HCT116 (cell line): ENCODE measurements at regions not wholly inside any gene's neighbourhood (a gene's known extent, or its start where the extent isn't known, plus 50 kb on each side); places are given as distances from the start of the nearest gene placed in this dataset.

ENCODE experiments used
- EZH2 ChIP-seq: fragments of 200-600 bp; sonication (generic); IDR thresholded peaks from 2 replicates; pipeline ENCODE4 v1.6.1; 2017; ENCODE audit warnings: antibody characterized with exemption, mixed run types
- POLR2AphosphoS5 ChIP-seq: IDR thresholded peaks from 2 replicates; pipeline ENCODE4 v1.6.1; 2011; ENCODE audit warnings: mild to moderate bottlenecking, low read depth, low read length, moderate library complexity
- REST ChIP-seq: IDR thresholded peaks from 2 replicates; pipeline ENCODE4 v1.6.1; 2012; ENCODE audit warnings: low read depth
- ZFX ChIP-seq: fragments of 450-650 bp; IDR thresholded peaks from 2 replicates; pipeline ENCODE4 v1.6.1; 2017
- TF ChIP-seq, protein P1 (sequence below), 3 experiments: fragments of 200-600 bp in 1 of 3; sonication (generic) in 1 of 3; IDR thresholded peaks in 2 of 3; conservative IDR thresholded peaks in 1 of 3; 2 replicates each; pipeline ENCODE4 v1.5.1; 2012 to 2017; ENCODE audit warnings: low read depth in 2 of 3, low read length in 2 of 3, antibody characterized with exemption in 1 of 3, borderline replicate concordance in 1 of 3, control low read depth in 1 of 3, mild to moderate bottlenecking in 1 of 3, mixed read lengths in 1 of 3, mixed run types in 1 of 3, moderate library complexity in 1 of 3; ENCODE audit not compliant: insufficient read depth in 1 of 3
- TF ChIP-seq, protein P2 (sequence below): IDR thresholded peaks from 2 replicates; pipeline ENCODE4 v1.6.1; 2012

- no peak for TF ChIP-seq EZH2
- TF ChIP-seq ZFX, result no peak
- TF ChIP-seq REST, result no peak
- TF ChIP-seq POLR2AphosphoS5, result no peak
- TF ChIP-seq, protein P1, sequence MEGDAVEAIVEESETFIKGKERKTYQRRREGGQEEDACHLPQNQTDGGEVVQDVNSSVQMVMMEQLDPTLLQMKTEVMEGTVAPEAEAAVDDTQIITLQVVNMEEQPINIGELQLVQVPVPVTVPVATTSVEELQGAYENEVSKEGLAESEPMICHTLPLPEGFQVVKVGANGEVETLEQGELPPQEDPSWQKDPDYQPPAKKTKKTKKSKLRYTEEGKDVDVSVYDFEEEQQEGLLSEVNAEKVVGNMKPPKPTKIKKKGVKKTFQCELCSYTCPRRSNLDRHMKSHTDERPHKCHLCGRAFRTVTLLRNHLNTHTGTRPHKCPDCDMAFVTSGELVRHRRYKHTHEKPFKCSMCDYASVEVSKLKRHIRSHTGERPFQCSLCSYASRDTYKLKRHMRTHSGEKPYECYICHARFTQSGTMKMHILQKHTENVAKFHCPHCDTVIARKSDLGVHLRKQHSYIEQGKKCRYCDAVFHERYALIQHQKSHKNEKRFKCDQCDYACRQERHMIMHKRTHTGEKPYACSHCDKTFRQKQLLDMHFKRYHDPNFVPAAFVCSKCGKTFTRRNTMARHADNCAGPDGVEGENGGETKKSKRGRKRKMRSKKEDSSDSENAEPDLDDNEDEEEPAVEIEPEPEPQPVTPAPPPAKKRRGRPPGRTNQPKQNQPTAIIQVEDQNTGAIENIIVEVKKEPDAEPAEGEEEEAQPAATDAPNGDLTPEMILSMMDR (IDR thresholded peaks at IDR 0.05 in 2 of 3, conservative IDR thresholded peaks at IDR 0.05 in 1 of 3; ENCODE audit: borderline replicate concordance in 1 of 3, insufficient read depth in 1 of 3, low read depth in 2 of 3, low read length in 2 of 3), result no peak
- TF ChIP-seq, protein P2, sequence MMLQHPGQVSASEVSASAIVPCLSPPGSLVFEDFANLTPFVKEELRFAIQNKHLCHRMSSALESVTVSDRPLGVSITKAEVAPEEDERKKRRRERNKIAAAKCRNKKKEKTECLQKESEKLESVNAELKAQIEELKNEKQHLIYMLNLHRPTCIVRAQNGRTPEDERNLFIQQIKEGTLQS, result no peak
These were observed 861.1 kb downstream of the TYW1 start for GRCh38 chr7:67857698-67858097.
